NOMO-1 treated with DMSO at 0.1 percent for 48 hours (cell line): ENCODE measurements at regions not wholly inside any gene's neighbourhood (a gene's known extent, or its start where the extent isn't known, plus 50 kb on each side); places are given as distances from the start of the nearest gene placed in this dataset.

Experiments used
- DNase-seq: peaks from one replicate; lab custom pipeline; 2025; ENCODE audit not compliant: unreplicated experiment; lab: John Stamatoyannopoulos, UW

DNA sequence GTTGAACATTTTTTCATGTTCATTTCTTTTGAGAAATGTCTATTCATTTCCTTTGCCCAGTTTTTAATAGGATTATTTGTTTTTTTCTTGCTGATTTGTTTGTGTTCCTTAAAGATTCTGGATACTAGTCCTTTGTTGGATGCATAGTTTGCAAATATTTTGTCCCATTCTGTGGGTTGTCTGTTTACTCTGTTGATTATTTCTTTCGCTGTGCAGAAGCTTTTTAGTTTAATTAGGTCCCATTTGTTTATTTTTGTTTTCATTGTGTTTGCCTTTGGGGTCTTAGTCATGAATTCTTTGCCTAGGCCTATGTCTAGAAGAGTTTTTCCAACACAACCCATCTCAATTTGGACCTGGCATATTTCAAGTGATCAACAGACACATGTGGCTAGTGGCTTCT lies 116.1 kb upstream of the GALNT2 start:
- DNase-seq = no peak

DNA sequence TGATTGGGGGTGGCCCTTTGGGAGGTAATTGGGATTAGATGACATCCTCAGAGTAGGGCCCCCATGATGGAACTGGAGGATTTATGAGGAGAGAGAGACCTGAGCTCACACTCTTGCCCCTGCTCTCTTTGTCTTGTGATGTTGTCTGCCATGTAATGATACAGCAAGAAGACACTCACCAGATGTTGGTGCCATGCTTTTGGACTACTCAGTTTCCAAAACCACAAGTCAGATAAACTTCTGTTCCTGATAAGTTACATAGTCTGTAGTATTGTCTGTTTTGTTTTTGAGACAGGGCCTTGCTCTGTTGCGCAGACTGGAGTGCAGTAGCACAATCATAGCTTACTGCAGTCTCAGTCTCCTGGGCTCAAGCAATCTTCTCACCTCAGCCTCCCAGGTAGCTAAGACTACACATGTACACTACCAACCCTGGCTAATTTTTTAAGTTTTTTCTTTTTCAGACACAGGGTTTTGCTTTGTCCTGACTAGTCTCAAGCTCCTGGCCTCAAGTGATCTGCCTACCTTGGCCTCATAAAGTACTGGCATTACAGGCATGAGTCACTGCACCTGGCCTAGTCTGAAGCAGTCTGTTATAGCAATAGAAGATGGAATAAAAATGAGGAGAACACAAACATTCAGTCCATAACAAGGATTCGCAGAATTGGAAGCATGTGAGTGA lies 115.0 kb upstream of the GALNT2 start:
- no peak for DNase-seq

DNA sequence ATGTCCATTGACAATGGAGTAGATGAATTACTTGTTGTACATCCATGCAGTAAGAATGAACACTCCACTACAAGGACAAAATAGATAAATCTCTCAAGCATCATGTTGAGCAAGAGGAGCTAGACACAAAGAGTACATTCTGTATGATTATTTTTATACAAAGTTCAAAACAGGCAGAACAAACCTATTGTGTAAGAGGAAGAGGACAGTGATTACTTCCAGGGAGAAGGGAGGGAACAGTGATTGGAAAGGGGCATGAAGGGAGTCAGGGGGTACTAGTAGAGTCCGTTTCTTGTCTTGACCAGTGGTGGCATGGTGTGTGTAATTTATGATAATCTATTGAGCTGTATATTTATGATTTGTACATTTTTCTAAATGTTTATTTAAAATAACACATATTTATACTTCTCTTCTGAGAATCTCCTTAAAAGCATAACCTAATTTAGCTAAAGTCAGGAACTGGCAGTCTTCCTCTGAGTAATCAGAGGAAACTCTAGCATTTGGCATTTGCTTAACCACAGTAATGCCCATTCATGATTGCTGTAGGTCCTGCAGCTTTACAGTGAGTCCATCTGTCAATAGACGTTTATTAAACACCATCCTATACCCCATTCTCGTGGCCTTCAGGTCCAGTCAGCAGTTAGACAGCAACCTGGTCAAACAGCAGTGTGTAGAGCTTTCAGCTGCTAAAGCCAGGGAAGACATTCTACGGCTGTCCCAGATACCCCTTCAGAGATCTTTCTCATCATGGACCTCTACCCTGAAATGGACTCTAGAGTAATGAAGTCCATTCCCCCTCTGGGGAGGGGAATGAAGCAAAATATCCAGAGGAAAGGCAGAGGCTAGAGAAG lies 114.1 kb upstream of the GALNT2 start:
- no peak for DNase-seq

DNA sequence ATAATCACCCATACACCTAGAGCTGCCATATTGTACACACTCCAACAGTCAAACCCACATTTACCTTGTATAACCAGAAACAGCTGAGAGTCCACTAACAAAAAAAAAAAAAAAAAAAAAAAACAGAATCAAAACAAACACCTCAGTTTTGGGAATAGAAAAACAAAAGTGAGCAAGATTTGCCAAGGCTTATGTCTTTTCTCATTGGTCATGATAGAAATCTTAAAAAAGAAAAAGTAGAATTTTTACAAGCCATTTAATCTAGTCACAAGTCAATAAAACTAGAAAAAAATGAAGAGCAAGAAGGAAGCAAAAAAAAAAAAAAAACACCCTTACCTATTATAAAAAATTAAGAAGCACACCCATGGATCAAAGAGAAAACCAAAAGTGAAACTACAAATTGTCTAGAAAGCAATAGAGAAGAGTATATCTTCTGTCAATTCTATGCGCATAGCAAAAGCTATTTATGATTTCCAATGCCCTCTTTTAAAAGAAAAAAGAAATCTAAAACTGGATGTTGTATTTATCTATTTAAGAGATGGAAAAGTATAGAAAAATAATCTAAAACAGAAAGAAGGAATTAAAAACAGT lies 113.2 kb upstream of the GALNT2 start:
- no peak for DNase-seq

DNA sequence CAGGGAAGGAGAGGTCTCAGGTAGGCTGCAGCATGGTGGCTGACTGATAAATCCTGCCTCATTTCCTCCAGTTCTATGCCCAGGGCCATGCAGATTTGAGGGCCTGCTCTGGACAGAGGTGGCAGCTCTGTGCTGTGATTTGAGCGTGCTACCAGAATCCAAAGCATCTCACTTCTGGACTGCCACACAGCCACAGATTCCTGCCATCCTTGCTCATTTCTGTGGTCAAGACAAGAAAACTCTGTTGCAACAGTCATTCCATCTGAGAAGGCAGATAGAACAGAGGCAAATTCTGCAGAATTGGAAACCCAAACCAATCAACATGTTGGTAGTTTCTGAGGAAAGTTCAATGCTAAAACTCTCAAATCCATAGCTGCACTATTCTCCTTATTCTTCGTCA lies 102.8 kb upstream of the GALNT2 start:
- DNase-seq = no peak

DNA sequence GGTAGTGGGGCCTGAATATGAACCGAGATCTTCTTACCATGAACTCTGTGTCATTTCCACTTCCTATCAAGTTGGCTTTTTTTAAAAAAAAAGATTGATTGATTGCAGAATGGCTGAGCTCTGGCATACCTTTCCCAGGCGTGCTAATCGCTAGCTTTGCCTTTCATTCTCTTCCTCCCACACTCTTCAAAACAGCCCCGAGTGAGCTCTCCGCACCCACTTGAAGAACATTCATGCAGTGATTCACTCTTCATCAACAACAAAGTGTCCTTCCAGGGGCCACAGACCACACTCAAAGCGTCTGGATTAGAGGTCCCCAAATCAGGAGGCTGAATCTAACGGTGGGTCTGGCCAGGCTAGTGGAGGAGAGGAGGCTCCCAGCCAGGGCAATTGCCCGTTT lies 96.3 kb upstream of the GALNT2 start:
- no peak for DNase-seq

DNA sequence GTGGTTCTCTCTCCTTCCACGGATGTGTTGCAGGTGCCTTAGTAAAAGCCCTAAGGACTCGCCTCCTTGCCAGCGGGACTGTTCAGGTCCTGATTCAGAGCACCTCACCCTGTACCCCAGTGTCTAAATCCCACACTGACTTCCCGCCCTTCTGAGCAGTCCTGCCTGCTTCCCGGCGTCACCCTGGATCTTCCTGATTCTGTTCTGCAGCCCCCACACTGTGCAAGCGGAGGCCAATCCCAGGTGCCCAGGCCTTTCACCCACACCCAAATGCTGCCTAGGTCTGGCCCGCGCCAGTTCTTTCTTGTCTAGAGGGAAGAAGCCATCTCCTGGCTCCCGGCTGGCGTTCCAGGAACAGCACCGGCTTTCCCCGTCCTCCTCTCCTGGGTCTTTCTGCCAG lies 95.9 kb upstream of the GALNT2 start:
- DNase-seq = no peak

DNA sequence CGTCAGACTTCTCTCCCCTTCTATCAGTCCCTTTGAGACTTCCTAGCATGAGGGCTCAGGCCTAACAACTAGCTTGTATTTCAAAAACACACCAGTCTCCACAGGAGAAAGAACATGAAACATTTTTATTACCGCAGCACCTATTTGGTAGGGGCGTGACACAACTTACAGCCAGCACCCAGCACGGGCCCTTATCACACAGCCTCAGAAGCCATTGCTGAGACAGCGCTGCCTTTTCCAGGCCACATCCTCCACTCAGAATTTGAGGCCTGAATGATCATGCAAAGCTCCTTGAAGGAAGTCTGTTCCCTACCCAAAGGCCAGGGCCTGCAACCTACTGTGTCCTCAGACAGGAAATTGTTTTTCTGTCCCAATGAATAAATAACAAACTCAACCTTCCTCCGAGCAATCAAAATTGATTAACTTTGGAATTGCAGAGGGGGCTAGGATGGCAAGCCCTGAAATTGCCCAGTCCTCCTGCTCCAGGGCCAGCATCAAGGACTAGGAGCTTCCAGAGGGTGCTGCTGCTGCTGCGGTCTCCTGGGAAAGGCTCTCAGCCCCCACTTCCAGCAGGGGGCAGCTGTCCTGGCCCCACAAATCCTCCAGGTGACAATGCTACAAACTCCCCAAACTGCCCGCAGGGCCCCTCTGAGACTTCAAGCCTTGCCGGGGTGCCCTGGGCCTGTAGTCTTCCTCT lies 94.3 kb upstream of the GALNT2 start:
- no peak for DNase-seq

DNA sequence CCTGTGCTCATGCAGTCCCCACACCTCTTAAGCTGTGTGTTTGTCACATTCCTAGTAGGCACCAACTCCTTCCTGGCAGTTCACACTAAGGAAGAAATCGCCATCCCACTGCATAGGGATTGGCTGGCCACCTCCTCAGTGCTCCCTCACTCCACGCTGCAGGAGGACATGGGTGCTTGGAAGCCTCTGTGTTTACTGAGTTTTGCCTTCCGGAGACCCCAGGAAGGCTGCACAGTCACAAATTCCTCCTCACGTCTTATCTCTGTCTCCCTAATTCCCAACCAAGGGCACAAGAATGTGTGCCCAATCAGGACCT lies 93.8 kb upstream of the GALNT2 start:
- DNase-seq = no peak

DNA sequence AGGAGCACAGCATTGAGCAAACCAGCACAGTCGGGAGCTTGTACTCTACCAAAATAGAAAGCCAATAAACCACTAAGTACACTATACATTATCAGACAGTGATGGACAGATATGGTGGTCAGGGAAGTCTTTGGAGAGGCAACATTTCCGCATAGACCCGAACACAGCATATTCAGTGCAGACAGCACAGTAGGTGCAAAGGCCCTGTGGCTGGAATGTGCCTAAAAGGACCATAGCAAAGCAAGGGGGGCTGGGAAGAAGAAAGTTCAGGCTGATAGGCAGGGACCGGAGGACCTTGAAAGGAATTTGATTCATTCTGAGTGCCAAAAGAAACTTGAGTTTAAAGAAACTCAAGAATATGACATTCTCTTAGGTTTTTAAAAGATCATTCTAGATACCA lies 92.0 kb upstream of the GALNT2 start:
- no peak for DNase-seq

DNA sequence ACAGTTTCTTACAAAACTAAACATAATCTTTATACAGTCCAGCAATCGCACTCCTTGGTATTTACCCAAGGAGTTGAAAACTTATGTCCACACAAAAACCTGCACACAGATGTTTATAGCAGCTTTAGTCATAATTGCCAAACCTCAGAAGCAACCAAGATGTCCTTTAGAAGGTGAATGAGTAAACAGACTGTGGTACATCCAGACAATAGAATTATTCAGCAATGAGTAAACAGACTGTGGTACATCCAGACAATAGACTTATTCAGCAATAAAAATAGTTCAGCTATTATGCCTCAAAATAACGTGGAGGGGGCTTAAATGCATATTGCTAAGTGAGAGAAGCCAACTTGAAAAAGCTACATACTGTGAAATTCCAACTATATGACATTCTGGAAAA lies 87.0 kb upstream of the GALNT2 start:
- no peak for DNase-seq

DNA sequence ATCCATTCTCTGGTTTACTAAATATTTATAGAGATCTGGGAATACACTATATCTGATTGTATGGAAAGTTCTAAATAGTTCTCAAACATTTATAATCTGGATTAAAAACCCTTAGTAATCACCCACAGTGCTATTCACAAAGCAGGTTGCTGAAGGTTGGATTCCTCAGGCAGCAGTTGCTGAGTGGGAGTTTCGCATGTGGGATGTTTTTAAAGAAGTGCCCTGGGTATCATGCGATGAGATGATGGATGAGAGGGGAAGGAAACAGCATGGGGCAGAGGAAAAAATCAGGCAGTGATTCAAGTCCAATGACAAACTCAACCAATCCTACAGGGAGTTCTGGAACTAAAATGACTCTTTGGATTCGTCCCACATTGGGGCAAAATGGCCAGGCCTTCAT lies 85.3 kb upstream of the GALNT2 start:
- no peak for DNase-seq

DNA sequence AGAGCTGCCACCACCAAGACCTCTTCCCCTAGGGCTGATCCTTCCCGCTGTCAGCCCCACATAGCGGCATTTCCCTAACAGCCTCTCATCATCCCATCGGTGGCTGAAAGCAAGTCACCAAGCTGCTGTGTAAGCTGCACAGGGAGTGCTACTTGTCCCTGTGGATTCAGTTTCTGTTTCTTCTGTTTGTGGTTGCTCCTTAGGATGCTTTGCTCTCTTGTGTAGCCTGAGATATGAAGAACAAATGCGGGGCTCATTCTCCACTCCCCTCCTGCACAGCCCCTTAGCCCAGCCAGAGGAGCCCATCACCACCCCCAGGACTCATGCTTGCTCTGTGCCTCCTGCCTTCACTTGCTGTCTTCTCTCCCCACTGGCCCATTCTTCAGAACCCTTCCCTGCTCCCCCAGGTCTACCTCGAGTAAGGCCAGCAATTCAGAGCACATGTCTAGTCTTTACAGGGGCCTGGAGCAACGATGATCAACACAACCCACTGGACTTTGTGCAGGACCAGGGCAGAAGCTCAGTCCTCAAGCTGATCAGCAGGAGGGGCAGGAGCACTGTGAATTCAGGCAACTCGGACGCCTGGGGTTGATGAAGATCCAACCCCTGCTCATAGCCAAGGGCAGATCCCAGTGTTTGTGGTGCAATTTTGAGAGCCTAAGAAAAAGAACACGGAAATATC lies 82.6 kb upstream of the GALNT2 start:
- DNase-seq = no peak

DNA sequence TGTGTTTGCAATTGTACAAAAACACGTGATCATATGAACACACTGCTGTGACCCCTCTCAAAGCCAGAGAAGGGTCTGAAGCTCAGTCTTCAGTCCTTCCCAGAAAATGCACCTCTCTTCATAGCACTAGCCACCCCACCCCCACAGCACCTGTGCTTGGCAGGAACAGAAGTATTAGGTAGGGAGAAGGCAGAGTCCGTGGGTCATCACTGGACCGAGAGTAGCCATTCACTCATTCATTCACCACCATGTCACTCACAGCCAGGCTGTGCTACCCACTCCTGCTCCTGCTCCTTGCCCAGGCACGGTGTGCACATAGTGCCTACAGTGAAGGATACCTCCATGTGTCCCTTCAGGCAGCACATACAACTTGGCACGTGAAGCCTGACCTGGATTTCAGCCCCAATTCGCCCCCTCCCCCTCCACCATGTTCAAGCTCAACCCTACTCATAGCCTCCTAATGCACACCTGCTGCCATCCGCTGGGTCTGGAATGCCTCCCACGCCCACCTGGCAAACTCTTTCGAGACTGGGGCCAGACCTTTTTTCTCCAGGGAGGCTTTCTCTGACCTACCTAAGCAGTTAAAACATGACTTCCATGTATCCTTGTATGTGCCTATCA lies 81.9 kb upstream of the GALNT2 start:
- DNase-seq = no peak

DNA sequence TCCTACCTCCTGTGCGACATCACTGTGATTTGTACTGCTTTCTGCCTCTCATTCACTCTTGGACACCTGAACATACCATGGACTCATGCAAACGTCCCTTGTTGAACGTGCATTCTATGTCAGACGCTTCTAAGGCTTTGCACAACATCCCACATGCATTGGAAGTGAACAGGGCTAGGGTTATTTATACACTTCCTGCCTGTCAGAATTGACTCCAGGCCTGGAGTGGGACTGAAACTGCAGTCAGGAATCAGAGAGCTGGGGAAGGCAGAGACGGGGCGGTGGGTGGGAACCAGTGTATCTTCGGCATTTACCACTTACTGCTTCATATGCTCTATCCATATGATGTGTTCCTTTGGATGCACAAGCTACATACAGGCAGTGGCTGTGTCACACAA lies 81.4 kb upstream of the GALNT2 start:
- DNase-seq = no peak

DNA sequence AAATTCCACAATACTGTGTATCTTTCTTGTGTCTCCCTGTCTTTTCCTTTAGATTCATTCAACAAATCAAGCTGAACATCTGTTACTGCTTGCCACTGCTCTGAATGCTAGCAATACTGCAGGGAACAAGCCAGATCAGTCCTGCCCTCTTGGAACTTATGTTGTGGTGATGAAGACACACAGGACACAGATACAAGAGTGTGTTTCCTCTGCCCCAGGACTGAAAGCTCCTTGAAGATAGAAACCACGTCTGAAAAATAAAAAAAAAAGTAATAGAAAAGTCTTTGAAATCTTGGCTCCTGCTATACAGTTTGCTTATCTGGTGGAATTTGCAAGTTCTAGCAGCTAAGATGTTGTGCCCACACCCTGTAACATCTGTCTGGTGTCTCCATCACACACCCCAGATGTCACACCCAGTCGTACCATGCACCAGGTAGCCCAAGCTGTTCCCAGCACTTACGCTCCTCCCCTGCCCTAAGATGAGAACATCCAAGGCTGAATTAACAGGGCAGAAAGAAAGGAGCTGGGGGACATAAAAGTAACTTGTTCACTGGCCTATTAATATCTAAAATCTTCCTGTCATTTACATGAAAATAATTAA lies 80.2 kb upstream of the GALNT2 start:
- no peak for DNase-seq

DNA sequence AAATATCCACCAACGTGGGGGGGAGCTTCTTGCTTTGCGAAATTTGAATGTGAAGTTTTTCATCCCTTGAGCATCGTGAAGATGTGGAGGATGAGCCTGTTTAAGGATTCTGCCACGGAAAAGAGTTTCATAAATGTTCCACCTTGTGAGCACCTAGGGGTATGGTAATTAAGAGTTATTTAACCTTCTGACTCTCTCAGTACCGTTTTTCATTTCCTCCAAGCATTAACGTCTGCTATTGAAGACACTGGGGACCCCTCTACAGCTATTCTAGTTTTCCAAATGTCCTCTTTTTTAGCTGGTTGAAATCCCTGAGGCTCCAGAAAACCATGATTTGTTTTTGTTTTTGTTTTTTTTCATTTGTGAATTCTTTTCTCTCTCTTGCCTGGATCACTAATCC lies 79.1 kb upstream of the GALNT2 start:
- DNase-seq = no peak

DNA sequence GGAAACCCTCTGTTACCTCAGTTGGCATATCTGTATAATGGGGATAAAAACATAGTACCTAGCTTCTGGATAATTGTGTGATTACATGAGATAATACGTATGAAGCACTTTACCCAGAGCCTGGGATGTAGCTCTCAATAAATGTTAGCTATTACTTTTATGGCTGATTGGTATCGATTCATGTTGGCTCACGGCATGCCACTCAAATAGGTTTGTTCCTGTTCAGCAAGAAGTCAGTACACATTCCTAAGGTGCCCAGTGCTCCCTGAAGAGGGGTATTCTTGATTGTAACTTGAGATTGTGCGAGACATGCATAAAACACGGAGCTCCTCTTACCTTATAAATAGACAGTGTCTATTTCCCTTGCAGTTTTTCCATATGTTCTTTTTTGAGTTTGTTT lies 78.5 kb upstream of the GALNT2 start:
- DNase-seq = no peak

DNA sequence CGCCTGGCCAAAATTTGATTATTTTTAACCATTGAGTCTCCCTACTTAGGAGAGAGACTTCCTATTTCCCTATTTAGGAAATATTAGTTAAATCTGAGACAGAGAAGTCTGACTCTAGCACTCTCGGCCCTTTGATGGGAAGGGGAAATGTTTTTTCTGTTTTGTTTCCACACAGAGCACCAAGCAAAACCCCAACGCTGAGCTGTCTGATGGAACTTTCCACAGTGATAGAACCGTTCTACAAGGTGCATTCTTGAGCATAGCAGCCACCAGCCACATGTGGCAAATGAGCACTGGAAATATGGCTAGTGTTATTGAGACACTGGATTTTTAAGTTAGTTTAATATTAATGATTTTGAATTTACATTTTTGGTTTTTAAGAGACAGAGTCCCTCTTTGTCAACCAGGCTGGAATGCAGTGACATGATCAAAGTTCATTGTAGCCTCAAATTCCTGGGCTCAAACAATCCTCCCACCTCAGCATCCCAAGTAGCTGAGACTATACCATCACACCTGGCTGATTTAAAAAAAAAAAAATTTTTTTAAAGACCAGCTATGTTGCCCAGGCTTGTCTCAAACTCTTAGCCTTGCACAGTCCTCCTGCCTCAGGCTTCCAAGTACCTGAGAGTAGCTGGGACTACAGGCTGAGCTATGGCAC lies 77.3 kb upstream of the GALNT2 start:
- no peak for DNase-seq

DNA sequence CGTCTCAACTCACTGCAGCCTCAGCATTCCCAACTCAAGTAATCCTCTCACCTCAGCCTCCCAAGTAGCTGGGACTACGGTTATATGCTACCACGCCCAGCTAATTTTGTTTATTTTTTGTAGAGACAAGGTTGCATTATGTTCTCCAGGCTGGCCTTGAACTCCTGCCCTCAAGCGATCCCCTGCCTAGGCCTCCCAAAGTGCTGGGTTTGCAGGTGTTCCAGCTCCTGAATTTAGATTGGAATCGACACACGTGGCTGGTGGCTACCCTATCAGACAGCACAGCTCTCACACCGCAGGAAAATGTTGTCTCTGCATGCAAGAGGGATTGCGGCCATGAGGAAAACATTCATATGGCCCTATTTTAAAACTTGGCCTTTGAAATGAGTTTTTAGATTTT lies 76.7 kb upstream of the GALNT2 start:
- DNase-seq = no peak
